PC-9 (cell line): ENCODE measurements at regions not wholly inside any gene's neighbourhood (a gene's known extent, or its start where the extent isn't known, plus 50 kb on each side); places are given as distances from the start of the nearest gene placed in this dataset.

Source experiments
- CTCF ChIP-seq: fragments of 200-600 bp; sonication (generic); conservative IDR thresholded peaks from 2 replicates; pipeline ENCODE4 v1.6.1; 2017; ENCODE audit warnings: mixed run types, antibody characterized with exemption, mild to moderate bottlenecking, moderate library complexity
- EZH2 ChIP-seq: fragments of 200-600 bp; sonication (generic); IDR thresholded peaks from 2 replicates; pipeline ENCODE4 v1.8.0; 2017; ENCODE audit warnings: antibody characterized with exemption, low read depth

GRCh38 chr5:165184183-165184582, 1678.8 kb downstream of the MAT2B start:
- TF ChIP-seq EZH2 (no peak), CTCF (no peak)
